GM19099 (cell line): ENCODE measurements at regions not wholly inside any gene's neighbourhood (a gene's known extent, or its start where the extent isn't known, plus 50 kb on each side); places are given as distances from the start of the nearest gene placed in this dataset.
A peak's percentile ranks its signal among the peaks of the same experiment; 100 is the strongest.

Experiments used
- POLR2A ChIP-seq: IDR thresholded peaks from 3 replicates; pipeline ENCODE4 v1.6.1; 2011; ENCODE audit warnings: low read depth; ENCODE audit not compliant: insufficient read length; ENCODE audit errors: extremely low read depth

- no peak for TF ChIP-seq POLR2A
Measured at GRCh38 chr2:195582188-195582587, 74.8 kb upstream of the SLC39A10 start.

GRCh38 chr2:195579776-195580555, 77.1 kb upstream of the SLC39A10 start:
- TF ChIP-seq POLR2A, result no peak

GRCh38 chr2:195575879-195576401, 81.1 kb upstream of the SLC39A10 start:
- no peak for TF ChIP-seq POLR2A

GRCh38 chr2:195575016-195575415, 82.0 kb upstream of the SLC39A10 start:
- TF ChIP-seq POLR2A, result no peak

GRCh38 chr2:195574312-195574711, 82.7 kb upstream of the SLC39A10 start:
- no peak for TF ChIP-seq POLR2A

- TF ChIP-seq POLR2A, result no peak
Measured at GRCh38 chr2:195572895-195573683, 83.9 kb upstream of the SLC39A10 start.

- no peak for TF ChIP-seq POLR2A
Measured at GRCh38 chr2:195570329-195570728, 86.7 kb upstream of the SLC39A10 start.

- no peak for TF ChIP-seq POLR2A
Measured at GRCh38 chr2:195569255-195569654, 87.8 kb upstream of the SLC39A10 start.

- no peak for TF ChIP-seq POLR2A
Measured at GRCh38 chr2:195563857-195564512, 93.0 kb upstream of the SLC39A10 start.

- no peak for TF ChIP-seq POLR2A
Measured at GRCh38 chr2:195562570-195563566, 94.2 kb upstream of the SLC39A10 start.

- peak; percentile 64 for TF ChIP-seq POLR2A
Measured at GRCh38 chr2:195561116-195561921, 95.7 kb upstream of the SLC39A10 start.

- TF ChIP-seq POLR2A, result no peak
Measured at GRCh38 chr2:195560209-195560895, 96.7 kb upstream of the SLC39A10 start.

- peak; percentile 55 for TF ChIP-seq POLR2A
Measured at GRCh38 chr2:195559431-195559914, 97.6 kb upstream of the SLC39A10 start.
